BLaER1 treated with 17β-estradiol and CSF1 and Interleukin-3, amounts not matched to agents 10 nM and 100 nM (cell line): ENCODE measurements at regions not wholly inside any gene's neighbourhood (a gene's known extent, or its start where the extent isn't known, plus 50 kb on each side); places are given as distances from the start of the nearest gene placed in this dataset.
"Not testable (repeated sequence)": the region's sequence is repeated elsewhere in the genome, so short reads cannot be mapped to it uniquely, and the experiment has no call there.

Experiments
- H3K27ac ChIP-seq, 11 experiments: shearing (Covaris generic); formaldehyde crosslinking; 2 replicates each; pipeline ENCODE4 v1.8.1; 2022
- H3K27me3 ChIP-seq, 11 experiments: shearing (Covaris generic); formaldehyde crosslinking; 2 replicates each; pipeline ENCODE4 v1.8.1; 2022
- H3K36me3 ChIP-seq, 11 experiments: shearing (Covaris generic); formaldehyde crosslinking; 2 replicates each; pipeline ENCODE4 v1.8.1; 2022
- H3K4me1 ChIP-seq, 10 experiments: shearing (Covaris generic); formaldehyde crosslinking; 2 replicates each; pipeline ENCODE4 v1.8.1; 2022
- H3K4me2 ChIP-seq, 11 experiments: shearing (Covaris generic); formaldehyde crosslinking; 2 replicates each; pipeline ENCODE4 v1.8.1; 2022
- H3K4me3 ChIP-seq, 10 experiments: shearing (Covaris generic); formaldehyde crosslinking; 2 replicates each; pipeline ENCODE4 v1.8.1; 2022
- H3K9ac ChIP-seq, 11 experiments: shearing (Covaris generic); formaldehyde crosslinking; 2 replicates each; pipeline ENCODE4 v1.8.1; 2022
- H3K9me3 ChIP-seq, 11 experiments: shearing (Covaris generic); formaldehyde crosslinking; replicated peaks in 1 of 11; 2 replicates each; pipeline ENCODE4 v1.8.1; 2022
- H4K20me1 ChIP-seq, 11 experiments: shearing (Covaris generic); formaldehyde crosslinking; 2 replicates each; pipeline ENCODE4 v1.8.1; 2022
- Cebpa-rat ChIP-seq, 11 experiments: shearing (Covaris generic); IDR thresholded peaks; 2 replicates each; pipeline ENCODE4 v1.8.1; 2022

DNA sequence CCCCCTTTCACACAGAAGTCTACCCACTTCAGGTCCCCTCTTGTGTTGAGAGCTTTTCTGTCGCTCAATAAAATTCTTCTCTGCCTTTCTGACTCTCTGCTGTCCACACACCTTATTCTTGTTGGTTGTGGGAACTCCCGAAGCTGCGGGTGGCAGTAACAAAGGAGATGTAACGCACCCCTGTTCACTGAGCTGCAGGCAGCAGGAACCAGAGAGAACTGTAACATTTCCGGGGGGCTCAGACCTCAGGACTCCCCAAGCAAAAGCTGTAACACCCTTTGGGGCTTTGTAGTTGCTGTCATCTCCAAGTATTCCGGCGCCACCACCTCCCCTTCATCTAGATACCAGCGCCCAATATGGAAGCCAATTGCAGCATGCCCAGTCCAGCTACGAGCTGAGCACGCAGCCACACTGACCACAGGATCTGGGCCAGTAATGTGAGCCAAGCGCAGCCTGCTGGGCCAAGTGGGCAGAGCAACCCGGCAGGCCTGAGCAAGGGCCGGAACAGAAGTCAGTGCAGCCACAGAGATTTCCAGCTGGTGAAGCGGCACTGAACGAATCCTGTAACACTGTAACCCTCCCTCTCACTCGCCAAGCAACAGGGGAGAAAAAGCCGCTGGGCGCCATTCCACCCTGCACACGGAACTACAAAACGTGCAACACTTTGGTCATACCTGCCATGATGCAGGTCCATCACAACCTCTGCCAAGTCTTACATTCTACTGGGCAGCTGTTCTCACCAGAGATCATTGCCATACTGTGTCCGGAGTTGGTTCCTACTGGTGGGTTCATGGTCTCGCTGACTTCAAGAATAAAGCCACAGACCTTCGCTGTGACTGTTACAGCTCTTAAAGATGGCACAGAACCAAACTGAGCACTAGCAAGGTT lies 194.3 kb downstream of the SPATA31A6 start:
- H3K4me2 ChIP-seq, H3K27ac ChIP-seq, H3K4me1 ChIP-seq, H3K9ac ChIP-seq, H3K36me3 ChIP-seq, H4K20me1 ChIP-seq, H3K4me3 ChIP-seq: not testable (repeated sequence)
- H3K27me3 ChIP-seq: peaks cover 0 to 13% (median 0%) of the 10 kb centered on the region in 11 experiments; a peak in 1 of 22 replicates
- H3K9me3 ChIP-seq: peaks cover 28 to 46% (median 38%) of the 10 kb centered on the region in 11 experiments

DNA sequence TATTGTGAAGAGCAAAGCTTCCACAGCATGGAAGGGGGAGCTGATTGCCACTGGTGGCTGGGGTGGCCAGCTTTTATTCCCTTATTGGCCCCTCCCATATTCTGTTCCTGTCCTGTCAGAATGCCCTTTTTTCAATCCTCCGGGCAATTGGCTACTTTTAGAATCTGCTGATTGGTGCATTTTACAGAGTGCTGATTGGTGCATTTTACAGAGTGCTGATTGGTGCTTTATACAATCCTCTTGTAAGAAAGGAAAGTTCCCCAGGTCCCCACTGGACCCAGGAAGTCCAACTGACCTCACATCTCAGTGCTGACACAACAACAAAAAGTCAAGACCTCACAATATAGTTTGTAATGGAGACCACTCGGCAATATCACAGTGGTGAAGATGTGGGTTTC lies 195.0 kb downstream of the SPATA31A6 start:
- H3K27ac ChIP-seq: no peak overlapping the region
- H3K4me1 ChIP-seq: no peaks in the 10 kb centered on the region
- H3K4me3 ChIP-seq: no peak overlapping the region
- H3K9me3 ChIP-seq: peaks cover 28 to 46% (median 38%) of the 10 kb centered on the region in 11 experiments
- H3K27me3 ChIP-seq: peaks cover 0 to 13% (median 0%) of the 10 kb centered on the region in 11 experiments; a peak in 1 of 22 replicates
- TF ChIP-seq Cebpa-rat (IDR thresholded peaks at IDR 0.05): no peak
- no peaks in the 10 kb centered on the region for H4K20me1 ChIP-seq
- H3K4me2 ChIP-seq: no peak overlapping the region
- no peaks in the 10 kb centered on the region for H3K36me3 ChIP-seq
- no peak overlapping the region for H3K9ac ChIP-seq

DNA sequence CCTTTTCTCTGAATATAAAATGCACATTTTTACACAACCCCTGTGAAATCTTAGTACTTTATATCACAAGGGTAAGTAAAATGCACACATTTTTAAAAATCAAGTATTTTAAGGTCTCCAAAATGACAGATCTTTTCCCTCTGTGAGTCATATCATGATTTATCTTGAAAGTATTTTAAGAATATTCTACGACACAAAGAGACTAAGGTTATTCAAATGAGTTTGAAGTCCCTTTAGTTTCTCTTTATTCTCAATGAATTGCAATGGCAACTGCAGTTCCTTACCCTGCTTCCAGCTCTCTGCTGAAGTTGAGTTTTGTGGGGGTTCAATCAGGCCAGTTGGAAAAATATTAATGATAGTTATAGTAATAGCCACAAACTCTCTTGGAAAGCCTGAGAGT lies 196.1 kb downstream of the SPATA31A6 start:
- not testable (repeated sequence) for H3K4me3 ChIP-seq, H3K4me1 ChIP-seq, H3K4me2 ChIP-seq, H3K27ac ChIP-seq, H4K20me1 ChIP-seq, H3K36me3 ChIP-seq, H3K9ac ChIP-seq
- Histone ChIP-seq H3K27me3 (peaks cover 0 to 13% (median 0%) of the 10 kb centered on the region in 11 experiments; a peak in 1 of 22 replicates), H3K9me3 (peaks cover 28 to 49% (median 40%) of the 10 kb centered on the region in 11 experiments)

DNA sequence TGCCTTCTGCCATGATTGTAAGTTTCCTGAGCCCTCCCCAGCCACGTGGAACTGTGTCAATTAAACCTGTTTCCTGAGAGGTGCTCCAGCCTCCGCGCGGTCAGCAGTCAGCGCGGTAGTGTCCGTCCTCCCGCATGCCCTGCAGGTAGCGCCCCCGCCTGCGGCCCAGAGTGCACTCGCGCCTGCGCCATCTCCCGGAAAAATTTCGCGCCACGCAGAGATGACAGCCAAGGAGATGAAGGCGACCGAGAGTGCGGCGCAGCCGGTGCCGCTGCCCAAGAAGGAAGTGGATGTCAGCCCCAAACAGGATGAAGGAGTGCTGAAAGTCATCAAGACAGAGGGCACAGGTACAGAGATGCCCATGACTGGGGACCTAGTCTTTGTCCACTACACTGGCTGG lies 201.1 kb downstream of the SPATA31A6 start:
- not testable (repeated sequence) for H3K9ac ChIP-seq, H3K27ac ChIP-seq, H3K4me2 ChIP-seq, H3K36me3 ChIP-seq, H4K20me1 ChIP-seq, H3K4me1 ChIP-seq, H3K4me3 ChIP-seq, H3K27me3 ChIP-seq
- H3K9me3 ChIP-seq: peaks cover 10 to 28% (median 22%) of the 10 kb centered on the region in 11 experiments

DNA sequence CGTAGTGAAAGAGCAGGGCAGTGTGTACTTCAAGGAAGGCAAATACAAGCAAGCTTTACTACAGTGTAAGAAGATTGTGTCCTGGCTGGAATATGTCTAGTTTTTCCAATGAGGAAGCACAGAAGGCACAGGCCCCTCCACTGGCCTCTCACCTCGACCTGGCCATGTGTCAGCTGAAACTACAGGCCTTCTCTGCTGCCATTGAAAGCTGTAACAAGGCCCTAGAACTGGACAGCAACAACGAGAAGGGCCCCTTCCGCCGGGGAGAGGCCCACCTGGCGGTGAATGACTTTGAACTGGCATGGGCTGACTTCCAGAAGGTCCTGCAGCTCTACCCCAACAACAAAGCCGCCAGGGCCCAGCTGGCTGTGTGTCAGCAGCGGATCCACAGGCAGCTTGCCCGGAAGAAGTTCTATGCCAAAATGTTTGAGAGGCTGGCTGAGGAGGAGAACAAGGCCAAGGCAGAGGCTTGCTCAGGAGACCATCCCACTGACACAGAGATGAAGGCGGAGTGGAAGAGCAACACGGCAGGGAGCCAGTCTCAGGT lies 202.2 kb downstream of the SPATA31A6 start:
- not testable (repeated sequence) for H3K27me3 ChIP-seq

DNA sequence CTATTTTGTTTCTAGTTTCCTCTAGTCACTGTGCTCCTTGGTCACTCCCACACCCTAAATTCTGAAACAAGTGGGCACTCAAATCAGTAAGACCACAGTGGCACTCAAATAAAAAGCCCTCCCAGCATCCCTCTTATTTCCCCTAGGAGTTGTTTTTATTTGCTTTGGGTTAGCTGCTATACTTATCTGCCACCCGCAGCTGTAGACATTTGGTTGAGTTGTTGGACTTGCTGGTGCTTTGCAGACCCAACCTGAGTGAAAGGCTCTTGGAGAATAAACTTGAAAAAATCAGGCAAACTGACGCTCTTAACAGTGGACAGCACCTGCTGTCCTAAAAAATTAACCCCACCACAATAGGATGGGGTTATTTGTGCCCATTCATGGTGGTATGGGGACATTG lies 203.0 kb downstream of the SPATA31A6 start:
- H3K4me2 ChIP-seq: no peak overlapping the region
- H3K4me1 ChIP-seq: no peaks in the 10 kb centered on the region
- H3K27ac ChIP-seq: no peak overlapping the region
- H3K9ac ChIP-seq: no peak overlapping the region
- H3K9me3 ChIP-seq: peaks cover 0 to 11% (median 5%) of the 10 kb centered on the region in 11 experiments; a peak in 11 of 22 replicates
- H3K36me3 ChIP-seq: no peaks in the 10 kb centered on the region
- no peaks in the 10 kb centered on the region for H3K27me3 ChIP-seq
- H4K20me1 ChIP-seq: no peaks in the 10 kb centered on the region
- no peak overlapping the region for H3K4me3 ChIP-seq
- TF ChIP-seq Cebpa-rat (IDR thresholded peaks at IDR 0.05): no peak

More for the DNA sequence above, 202.2 kb downstream of the SPATA31A6 start:
- not testable (repeated sequence) for H3K4me1 ChIP-seq, H3K4me2 ChIP-seq, H3K4me3 ChIP-seq, H4K20me1 ChIP-seq, H3K9ac ChIP-seq, H3K27ac ChIP-seq, H3K36me3 ChIP-seq
- peaks cover 0 to 17% (median 12%) of the 10 kb centered on the region in 11 experiments; a peak in 17 of 22 replicates for H3K9me3 ChIP-seq

DNA sequence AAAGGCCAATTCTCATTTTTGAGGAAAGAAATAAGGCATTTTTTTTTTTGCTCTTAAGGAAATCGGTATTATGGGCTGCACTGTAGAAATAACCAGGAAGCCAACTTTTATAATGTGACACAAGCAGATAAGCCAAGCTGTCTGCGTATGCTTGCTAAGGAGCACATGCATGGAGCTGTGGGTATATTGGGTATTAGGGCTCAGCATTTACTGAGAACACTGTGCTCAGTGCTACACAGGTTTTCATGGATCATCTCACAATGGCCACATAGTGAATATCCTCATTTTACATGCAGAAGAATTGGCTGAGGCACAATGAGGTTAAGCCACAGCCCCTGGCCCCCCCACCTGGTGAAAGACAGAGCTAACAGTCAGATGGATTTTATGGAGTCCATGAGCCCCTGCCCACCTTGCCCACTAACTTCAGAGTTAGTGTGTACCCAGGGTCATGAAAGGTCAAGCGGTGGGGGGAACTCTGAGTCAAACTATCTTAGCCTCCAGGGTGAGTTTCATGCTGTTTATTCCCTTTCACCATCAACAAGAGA lies 204.8 kb downstream of the SPATA31A6 start:
- no peak overlapping the region for H3K9ac ChIP-seq
- no peaks in the 10 kb centered on the region for H3K27me3 ChIP-seq
- H3K4me2 ChIP-seq: no peak overlapping the region
- peaks cover 0 to 9% (median 4%) of the 10 kb centered on the region in 11 experiments; a peak in 6 of 22 replicates for H3K9me3 ChIP-seq
- no peak for TF ChIP-seq Cebpa-rat (IDR thresholded peaks at IDR 0.05)
- no peak overlapping the region for H3K27ac ChIP-seq
- no peaks in the 10 kb centered on the region for H4K20me1 ChIP-seq
- H3K36me3 ChIP-seq: no peaks in the 10 kb centered on the region
- no peak overlapping the region for H3K4me3 ChIP-seq
- no peaks in the 10 kb centered on the region for H3K4me1 ChIP-seq

DNA sequence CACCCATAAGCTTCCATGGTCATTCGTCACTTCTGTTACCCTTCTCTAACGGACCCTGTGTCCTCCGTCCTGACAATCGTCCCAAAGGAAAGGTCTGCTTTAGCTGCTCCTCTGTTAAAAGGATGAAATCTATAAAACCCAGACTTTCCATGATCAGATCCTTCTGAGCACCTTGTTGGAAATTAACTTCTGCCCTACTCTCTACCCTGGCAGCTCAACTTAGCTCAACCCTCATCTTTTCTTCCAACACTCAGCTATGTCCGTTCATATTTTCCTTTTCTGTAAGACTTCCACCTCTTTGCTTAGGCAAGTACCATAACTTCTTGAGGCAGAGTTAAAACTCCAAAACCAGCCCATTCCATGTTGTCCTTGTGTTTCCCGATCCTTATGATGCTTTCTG lies 205.4 kb downstream of the SPATA31A6 start:
- Histone ChIP-seq H3K27me3 (no peaks in the 10 kb centered on the region), H3K4me3 (no peak overlapping the region), H3K4me2 (no peak overlapping the region), H3K36me3 (no peaks in the 10 kb centered on the region), H4K20me1 (no peaks in the 10 kb centered on the region), H3K9me3 (peaks cover 0 to 9% (median 4%) of the 10 kb centered on the region in 11 experiments; a peak in 6 of 22 replicates), H3K27ac (no peak overlapping the region), H3K9ac (no peak overlapping the region), H3K4me1 (no peaks in the 10 kb centered on the region)
- TF ChIP-seq Cebpa-rat (IDR thresholded peaks at IDR 0.05): no peak

DNA sequence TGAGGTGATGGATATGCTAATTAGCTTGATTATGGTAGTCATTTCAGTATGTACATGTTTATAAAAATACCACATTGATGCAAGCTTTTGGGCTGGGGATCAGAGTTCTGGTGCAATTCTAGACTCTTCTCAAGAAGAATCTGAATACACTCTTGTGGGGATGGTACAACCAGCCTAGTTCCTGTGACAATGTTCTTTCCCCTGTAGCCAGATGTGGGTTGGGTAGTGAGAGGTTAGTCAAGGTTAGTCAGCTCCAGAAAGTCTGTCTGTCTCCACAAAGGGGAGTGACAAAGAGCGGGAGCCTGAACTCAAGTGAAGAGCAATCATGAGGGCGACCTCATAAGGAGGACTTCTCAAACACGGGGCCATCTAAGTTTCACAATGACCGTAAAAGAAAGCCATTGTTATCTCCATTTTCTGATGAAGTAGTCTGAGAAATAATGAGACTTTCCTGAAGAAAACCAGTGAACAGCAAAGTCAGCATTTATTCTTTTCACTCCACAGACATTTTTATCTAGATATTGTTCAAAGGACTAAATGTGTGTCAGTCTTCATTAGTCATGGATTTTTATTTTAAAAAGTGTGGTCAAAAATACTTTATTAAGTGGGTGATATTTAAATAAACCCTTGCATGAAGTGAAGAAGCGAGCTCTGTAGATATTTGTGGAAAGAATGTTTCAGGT lies 209.5 kb downstream of the SPATA31A6 start:
- not testable (repeated sequence) for H4K20me1 ChIP-seq, H3K27ac ChIP-seq, H3K4me3 ChIP-seq, H3K36me3 ChIP-seq, H3K9me3 ChIP-seq, H3K27me3 ChIP-seq, H3K9ac ChIP-seq, H3K4me2 ChIP-seq, H3K4me1 ChIP-seq
